Cerebellar nuclear complex (tissue), 1 donor: ENCODE measurements at regions not wholly inside any gene's neighbourhood (a gene's known extent, or its start where the extent isn't known, plus 50 kb on each side); places are given as distances from the start of the nearest gene placed in this dataset.

Experiments
- DNase-seq, 2 experiments: peaks; one replicate each; lab custom pipeline; 2025; lab: John Stamatoyannopoulos, UW

DNA sequence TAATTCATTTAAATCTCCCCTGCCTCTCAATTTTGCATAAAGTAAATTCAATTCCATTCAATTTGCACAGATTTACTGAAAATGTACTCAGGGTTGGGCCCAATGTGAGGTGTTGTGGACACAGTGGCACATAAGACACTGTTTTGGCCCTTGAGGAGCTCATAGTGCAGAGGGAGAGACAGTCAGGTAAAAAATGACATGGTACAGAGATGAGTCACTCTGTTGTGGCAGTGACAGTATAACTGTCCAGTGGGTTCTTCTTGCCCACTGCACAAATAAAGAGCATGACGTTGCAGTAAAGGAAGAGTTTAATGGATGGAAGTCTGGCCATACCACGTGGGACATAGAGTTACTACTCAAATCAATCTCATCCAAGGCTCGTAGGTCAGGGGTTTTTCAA, 400.3 kb upstream of the TRIB2 start:
- no peak for DNase-seq

DNA sequence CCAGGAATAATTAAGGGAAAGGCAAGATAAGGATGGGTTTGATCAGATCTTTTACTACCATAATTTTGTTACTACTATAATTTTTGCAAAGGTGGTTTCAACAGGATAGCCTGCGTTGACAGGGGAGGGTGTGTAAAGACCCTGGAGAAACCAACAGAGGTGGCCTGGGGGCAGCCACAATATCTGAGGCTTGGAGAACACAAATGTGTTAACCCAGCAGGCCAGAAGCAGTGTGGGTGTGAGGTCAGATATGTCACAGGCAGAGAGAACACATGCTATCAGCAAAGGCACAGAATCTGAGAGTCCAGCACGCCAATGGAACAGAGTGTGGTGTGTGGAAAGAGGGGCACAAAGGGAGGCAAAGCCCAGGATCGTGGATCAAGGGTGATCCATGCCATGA, 399.4 kb upstream of the TRIB2 start:
- DNase-seq = no peak

DNA sequence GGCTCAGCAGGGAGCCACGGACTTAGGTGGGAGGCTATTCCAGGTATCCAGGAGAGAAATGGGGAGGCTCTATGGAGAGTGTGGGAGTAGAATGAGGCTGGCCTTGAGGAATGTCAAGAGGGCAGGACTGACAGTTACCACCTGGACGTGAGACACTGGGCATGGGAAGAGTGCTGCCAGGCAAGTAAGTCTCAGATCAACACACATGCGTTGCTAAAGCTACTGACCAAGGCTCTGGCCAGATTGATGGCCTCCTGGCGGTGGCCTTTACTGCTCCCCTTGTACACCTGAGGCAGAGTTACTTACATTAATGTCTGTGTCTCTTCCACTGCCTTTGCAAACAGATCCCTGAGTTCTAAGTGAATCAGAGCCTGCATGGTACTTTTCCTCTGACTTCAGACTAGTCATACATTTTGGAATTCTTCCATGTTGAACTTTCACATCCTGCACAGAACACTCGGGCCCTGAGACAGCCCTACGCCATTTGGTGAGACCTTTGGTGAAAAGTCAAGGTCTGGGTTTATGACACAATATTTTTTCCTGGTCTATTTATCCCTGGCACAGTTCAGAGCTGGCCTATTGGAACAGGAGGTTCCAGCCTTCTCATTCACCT, 398.8 kb upstream of the TRIB2 start:
- no peak for DNase-seq

DNA sequence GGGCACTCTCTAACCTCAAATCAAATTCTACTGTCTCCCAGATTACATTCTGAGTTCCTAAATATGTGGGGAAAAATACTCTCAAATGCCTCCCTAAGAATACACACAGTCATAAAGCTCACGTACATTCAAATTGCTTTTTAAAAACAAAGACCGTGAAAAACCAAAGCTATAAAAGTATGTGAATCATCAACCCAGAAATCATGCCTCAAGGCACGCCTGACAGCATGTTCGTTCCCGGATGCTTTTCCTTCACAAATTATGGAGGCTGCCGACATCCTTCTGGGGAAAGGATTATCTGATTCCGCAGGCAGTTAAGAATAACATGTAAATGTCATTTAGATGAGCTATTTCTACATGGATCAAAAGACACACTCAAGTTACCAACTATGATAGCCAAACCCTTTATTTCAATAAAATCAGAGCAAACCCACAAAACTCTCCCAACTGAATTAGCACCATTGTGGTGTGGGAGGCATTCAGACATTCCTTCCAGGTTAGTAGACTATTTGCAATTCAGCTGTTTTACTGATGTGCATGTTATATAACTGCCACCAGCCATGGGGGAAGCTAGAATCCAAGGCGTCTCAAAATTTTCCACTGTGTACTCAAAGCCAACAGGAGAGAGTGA, 398.2 kb upstream of the TRIB2 start:
- no peak for DNase-seq

DNA sequence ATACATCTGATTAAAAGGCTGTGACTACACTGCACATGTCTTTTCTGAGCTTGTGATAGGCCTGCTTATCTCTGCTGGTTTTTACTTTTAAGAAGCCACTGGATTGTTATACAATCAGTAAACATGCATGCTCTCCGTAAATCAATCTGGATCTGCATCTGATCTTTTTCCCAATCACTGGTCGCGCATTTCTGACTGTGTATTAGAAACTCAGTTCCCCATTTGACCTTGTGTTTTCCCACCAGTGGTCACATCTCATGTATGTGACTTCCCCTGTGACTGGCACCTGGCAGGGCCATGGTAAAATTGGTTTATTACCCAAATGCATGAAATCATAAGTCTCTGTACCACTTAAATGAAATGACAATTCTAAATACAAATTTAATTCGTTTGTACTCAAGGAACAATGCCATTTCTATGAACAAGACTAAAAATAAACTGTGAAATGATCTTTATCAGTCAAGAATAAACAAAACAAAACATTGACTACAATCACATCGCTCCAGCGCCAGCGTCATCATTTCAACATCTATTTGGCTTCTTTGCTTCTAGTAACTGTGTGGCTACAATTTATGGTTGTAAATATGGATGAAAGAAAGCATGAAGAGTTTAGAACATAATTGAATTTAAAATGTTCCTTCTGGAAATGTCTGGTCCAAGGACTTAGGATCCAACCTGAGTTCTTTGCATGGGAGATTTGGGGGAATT, 396.6 kb upstream of the TRIB2 start:
- no peak for DNase-seq

DNA sequence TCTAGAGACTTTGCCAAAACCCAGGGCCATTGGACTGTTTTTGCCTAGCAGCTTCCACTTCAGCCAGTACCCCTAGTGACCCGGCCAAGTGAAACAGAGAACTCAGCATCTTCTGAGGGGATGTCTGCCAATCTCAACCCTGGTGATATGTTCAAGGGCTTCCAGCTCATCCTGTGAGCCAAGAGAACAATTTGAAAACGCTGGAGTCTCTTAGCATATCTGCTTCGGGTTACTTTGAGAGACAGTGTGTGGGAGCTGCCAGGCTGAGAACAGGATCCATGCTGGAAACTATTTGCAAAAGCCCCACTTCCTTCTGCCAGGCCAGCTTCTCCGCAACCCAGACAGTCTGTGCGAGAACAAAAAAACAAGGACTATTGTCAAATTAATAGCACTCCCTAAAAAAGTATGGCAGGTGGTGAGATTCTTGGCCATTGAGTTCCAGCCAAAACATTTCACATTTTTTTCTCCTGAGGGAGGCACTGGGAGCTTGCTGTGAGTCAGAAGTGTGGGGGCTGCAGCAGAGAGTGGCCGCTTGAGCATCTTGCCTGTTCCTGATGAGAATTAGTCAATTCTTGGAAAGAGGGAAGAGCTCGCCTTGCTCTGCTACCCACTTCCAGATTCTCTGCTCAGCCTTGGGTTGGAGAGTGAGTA, 395.6 kb upstream of the TRIB2 start:
- no peak for DNase-seq

DNA sequence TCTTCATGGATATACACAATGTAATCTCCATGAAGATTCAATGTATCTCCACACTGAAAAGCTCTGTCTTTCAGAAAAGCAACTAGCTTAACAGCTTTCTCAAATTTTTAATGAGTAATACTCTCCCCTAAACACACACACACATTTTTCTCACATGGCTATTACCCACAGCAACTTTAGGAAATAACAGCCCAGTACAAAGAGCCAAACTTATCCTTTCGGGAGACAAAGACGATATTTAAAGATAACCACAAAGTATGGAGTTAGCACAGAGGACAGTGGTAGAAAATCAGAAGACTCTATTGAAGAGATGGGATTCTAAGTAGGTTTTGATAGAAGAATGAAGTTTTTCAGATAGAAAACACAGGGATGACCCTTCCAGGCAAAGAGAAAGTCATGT, 394.9 kb upstream of the TRIB2 start:
- no peak for DNase-seq

DNA sequence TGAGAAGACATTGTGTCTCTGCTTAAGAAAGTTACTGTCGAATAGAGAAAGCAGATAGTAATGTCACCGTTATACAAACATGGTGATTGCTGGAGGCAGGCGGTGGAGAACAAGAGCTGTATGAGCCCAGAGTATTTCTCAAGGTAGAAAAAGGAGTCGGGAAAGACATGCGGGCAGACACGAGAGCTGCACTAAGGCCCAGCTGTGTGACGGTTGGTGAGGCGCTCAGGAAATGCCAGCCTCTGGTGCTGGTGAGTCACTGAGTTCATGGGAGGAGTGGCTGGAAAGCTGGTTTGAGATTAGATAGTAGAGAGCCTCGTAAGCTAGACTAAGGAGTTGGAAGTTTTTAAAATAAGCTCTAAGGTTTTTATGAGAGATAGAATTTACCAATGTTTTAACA, 390.9 kb upstream of the TRIB2 start:
- no peak for DNase-seq

DNA sequence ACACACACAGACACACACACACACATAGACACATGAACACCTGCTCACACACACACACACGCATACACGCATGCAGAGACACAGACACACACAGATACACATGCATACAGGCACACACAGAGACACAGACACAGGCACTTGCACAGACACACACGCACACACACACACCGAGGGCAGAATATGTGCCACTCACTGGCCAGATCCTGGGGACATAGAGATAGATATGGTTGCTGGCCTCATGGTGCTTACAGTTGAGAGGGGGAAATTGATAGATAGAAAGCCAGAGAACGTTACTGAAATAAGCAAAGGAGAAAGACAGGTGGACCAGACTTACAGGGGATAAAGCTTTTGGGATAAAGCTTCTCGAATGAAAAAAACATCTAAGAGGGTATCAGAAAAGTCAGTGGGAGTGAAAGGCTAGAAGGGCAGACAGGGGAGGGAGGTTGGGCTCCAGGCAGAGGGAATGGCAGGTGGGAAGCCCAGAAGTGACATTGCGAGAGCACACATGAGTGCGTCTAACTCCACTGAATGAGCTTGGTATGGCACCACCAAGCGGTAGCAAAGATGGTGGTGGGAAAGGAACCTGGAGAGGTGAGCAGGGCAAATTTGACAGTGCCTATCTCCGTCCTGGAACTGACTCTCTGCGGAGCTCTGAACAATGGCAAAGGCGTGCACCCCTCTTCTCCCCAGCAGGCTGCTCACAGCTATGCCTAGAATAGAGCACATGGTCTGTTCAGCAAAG, 390.1 kb upstream of the TRIB2 start:
- DNase-seq = no peak

DNA sequence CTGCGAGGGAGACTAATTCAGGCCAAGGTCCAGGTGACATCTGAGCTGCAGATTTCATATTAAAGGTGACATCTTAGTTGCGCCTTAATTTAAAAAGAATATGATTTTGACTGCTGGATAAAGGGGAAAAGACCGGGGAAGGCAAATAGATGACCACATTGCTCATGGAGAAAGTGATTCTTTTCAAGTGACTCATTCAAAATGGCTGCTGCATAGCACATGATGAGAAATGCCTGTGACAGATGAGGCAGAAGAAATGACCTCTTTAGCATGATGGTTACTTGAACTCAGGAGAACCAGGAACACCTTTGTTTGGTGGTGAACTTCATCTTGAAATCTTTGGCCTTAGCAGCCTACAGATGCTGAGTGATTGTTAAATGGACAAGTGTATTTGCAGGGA, 385.8 kb upstream of the TRIB2 start:
- DNase-seq = no peak

DNA sequence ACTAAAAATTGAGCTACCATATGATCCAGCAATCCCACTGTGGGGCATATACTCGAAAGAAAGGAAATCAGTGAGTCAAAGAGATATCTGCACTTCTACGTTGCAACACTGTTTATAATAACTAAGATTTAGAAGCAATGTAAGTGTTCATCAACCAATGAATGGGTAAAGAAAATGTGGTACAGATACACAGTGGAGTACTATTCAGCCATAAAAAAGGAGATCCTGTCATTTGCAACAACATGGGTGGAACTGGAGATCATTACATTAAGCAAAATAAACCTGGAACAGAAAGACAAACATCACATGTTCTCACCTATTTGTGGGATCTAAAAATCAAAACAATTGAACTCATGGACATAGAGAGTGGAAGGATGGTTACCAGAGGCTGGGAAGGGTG, 385.0 kb upstream of the TRIB2 start:
- no peak for DNase-seq

DNA sequence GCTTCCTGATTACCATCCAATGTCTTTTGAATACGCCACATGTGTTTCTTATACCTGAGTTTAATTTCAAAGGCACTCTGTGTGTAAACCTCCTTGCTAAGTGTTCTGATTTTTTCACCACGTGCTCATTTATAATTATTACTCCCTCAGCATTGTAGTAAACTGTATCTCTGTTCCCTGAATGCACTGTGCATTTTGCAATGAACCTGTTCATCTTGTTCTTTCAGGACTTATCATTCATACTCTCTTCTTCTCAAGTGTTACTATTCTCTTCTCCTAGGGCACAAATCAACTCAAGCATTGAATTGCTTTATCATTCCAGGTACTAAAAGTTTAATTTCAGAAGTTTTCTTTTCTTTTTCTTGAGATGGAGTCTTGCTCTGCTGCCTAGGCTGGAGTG, 383.4 kb upstream of the TRIB2 start:
- no peak for DNase-seq

DNA sequence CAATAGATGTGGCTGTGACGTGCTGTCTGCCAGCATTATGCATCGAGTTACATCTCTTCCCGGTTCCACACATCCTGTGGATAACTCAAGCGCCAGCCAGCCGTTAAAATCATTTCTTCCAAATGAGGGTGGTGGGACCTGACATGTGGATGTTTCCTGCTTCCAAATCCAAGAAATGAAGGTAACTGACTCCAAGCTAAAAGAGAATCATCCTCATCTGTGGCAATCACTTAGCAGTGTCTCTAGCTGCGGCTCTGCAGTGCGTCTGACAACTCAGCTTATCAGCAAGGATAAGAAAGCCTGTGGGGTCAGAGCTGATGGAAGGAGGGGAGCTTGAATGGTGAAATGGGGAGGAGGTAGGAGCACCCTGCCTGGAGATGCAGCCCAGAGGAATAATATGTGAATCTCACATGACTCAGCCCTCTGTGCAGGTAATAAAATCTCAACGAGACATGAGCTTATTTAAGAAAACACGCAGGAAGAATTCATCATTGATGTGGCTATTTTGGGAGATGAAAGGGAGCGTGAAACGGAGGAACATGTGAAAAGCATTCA, 382.2 kb upstream of the TRIB2 start:
- no peak for DNase-seq

DNA sequence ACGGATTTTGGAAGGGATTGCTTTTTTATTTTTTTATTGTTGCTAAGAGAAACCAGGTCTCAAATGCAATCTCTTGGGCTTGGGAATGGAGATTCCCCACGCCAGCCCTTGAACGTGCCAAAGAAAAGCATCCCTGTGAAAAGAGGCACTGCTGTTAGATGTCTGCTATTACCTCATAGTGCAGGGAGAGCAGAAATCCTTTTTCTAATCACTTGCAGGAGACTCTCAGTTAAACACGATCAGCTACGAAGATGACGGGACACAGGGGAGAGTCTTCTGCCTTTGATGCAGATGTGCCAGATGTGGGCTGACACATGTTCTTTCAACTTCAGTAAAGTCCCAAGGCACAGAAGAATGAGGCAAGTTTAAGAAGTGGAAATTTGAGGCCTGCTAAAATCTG, 381.6 kb upstream of the TRIB2 start:
- DNase-seq = no peak

DNA sequence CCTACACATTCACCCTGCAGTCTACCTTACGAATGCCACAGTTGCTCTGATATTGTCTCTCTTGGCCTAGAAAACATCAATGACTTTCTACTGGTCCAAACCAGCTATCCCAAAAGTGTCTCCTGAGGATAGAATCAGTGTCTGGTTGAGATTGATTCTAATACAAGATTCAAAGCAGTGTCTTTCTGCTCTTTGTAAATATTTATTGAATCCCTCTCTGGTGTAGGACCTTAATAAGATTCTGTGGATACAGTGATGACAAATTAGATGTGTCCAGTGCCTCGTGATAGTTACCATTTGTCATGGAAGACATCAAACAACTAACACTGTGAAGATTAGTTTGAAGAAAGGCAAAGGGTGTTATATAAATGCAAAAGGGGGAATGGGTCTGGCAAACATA, 380.7 kb upstream of the TRIB2 start:
- no peak for DNase-seq

DNA sequence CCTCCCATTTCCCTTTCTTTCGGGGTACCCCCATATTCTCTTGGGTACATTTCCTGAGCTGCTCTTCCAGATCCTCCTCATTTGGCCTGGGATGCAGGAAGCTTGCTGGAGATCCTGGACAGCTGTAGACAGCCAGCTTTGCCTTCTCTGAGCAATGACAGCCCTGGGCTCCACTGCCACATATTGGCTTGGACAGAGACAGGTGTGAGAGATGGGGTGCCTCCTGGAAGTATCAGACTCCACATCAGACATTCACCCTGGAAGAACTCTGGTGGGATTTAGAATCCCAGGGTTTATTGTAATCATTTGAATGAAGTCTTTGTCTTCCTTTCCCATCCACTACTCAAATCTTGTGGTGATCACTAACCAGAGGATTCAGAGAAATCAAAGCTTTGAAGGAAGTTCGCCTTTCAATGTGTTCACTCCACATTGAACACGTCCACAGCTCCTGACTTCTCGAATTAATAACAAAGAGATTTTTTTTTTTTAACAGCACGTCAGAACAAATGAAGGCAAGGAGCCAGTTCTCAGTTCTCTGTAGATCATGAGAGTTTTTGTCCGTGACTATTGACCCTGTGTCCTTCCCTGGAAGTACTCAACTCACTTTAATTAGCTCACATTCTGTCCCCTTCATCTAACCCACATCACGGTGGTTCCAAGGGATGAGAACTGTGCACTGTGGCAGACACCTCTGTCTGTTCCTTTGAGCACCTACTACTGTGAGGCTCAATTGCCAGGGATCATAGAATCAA, 377.6 kb upstream of the TRIB2 start:
- no peak for DNase-seq

DNA sequence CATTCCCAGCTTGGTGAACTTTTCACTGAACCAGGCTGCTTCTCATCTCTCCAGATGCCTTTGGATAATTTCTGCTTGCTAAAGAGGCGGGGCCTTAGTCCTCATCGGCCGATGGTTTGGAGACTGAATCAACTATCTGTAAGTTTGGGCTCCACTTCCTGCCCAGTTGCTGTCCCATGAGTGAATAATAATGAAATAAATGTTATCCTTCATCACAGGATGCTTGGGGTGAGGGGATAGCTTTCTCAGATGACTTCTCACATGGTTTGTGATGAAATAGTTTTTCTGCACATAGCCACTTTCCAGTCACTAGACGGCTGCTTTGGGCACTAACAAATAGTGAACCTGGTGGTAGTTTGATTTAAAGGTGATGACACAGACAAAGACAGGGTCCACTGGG, 376.6 kb upstream of the TRIB2 start:
- no peak for DNase-seq

DNA sequence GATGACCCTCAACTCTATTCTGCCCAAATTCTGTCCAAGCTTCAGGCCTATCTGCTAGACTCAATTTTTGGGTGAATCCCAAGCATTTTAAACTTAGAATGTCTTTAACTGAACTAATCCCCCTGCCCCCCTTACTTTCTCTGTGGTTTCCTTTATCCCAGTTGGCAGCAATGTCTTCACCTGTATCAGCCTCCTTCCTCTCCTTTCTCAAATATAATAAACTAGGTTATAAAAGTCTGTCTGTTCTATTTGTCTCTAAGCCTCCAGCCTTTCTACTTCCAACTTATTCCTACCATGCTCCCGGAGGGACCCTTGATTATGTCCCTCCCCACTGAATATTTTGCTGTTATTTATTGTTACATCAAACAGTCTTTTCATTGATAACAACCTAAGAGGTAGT, 375.5 kb upstream of the TRIB2 start:
- DNase-seq = no peak

DNA sequence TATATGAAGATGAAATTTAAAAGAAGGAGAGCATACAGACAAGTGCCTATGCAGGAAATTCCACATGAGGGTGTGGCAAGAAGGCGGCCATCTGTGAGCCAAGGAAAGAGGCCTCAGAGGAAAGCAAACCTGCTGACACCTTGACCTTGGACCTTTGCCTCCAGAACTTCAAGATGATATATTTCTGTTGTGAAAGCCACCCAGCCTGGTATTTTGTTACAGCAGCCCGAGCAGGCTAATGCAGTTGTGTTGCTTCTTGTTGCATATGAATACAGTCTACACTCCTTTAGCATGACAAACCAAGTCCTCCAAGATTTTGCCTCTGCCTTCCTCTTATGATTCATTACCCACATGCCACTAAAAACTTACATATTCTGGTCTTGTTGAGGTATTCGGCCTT, 374.8 kb upstream of the TRIB2 start:
- DNase-seq = no peak

DNA sequence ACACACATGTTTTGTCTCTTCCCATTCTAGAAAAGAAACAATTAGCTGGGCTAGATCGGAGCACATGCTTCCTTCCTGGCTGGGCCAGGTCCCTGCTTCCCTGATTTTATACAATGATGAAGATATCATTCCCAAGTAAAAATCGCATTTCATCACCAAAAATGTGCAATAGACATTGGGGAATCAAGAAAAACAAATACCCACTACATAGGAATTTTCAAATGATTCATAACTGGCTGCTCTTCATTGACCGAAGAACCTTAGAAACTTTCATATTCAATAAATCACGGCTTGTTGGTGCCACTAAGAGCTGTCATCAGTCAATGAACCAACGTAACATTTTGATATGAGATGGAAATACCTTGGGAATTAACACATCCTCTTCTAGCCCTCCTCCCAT, 373.6 kb upstream of the TRIB2 start:
- no peak for DNase-seq

DNA sequence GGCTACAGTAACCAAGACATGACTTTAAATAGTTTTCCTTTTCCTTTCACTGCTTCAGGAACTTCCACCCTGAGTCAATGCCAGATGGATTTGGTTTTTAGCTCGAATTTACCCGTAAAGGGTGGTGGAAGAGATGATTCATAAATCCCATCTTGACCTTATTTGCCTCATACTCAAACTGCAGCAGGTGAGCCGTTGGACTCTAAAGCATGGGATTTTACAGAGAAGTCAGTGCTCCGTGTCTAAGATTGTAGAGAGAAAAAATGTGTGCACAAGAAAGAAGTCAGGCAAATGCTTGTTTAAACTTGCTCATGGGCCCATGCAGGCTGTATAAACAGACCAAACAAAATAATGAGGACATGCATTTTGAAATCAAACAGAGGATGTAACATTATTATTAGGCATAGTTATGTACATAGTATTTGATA, 369.7 kb upstream of the TRIB2 start:
- no peak for DNase-seq
